ENCODE measurements at regions not wholly inside any gene's neighbourhood (a gene's known extent, or its start where the extent isn't known, plus 50 kb on each side); places are given as distances from the start of the nearest gene placed in this dataset.
"Not testable (repeated sequence)": the region's sequence is repeated elsewhere in the genome, so short reads cannot be mapped to it uniquely, and the experiment has no call there.

DNA sequence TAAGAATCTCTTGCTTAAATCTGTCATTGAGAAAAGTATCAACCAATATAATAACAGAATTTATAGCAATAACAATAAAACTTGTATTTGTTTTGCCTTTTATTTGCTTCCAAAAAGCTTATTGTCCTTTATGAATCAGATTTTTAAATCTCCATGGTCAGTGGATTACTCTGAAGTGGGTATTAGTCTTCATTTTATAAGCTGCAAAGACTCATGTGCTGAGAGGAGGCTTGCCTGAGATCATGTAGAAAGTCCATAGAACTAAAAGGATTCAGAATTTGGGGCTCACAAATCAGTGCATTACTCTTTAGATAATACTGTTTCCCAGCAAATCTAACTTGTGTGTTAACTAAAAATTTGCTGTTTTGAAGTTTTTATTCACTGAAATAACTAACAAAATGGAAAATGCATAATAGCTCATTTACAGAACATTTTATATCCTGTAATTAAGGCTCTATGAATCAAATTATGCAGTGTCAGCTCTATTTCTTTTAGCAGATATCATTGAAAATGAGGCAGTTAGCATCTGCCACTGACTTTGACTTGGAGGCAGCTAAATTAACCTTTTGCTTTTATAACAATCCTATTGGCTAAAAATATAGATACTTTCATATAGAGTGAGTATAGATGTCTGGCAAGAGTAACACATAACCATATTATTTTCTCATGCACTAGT, 781.1 kb upstream of the CITED2 start:
- H3K4me1 Mint-ChIP-seq: no peaks in the 10 kb centered on the region
- no peaks in the 10 kb centered on the region for H3K36me3 Mint-ChIP-seq
- CTCF ChIA-PET: no interaction called here

DNA sequence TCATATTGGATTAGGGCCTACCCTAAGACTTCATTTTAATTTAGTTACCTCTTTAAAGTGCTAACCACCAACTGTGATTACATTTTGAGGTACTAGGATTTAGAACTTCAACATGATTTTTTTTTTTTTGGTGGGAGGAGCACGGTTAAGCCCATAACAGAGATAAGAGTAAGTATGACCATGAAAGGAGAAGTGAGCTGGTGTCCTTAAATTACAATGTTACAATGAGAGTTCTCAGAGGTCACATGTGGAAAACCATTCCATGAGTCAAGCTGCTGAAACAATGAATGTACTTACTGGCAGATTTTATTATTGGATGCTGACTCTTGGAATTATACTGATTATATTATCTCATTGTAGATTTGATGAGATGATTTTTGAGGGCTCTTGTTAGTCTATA, 779.3 kb upstream of the CITED2 start:
- Mint-ChIP-seq H3K36me3 (no peaks in the 10 kb centered on the region), H3K9me3 (no peaks in the 10 kb centered on the region), H3K27ac (no peak overlapping the region), H3K4me1 (no peaks in the 10 kb centered on the region), H3K4me3 (no peak overlapping the region), H3K27me3 (peaks cover 0 to 2% of the 10 kb centered on the region in 2 donors)
- Histone ChIP-seq H3K4me1 (ENCODE audit: control insufficient read depth in 1 of 2, extremely low read depth in 1 of 2, insufficient read depth in 2 of 2, low read length in 2 of 2) (no peaks in the 10 kb centered on the region), H3K27me3 (replicated peaks in 1 of 2; ENCODE audit: control insufficient read depth in 2 of 2, extremely low read depth in 1 of 2, insufficient read depth in 2 of 2, low read length in 1 of 2) (no peaks in the 10 kb centered on the region), H3K9me3 (no peaks in the 10 kb centered on the region), H3K4me3 (ENCODE audit: control insufficient read depth in 1 of 2, extremely low read depth in 1 of 2, low read length in 1 of 2) (no peak overlapping the region), H3K36me3 (ENCODE audit: control insufficient read depth in 2 of 2, extremely low read depth in 1 of 2, insufficient read depth in 1 of 2, low read length in 1 of 2) (no peaks in the 10 kb centered on the region), H3K27ac (ENCODE audit: low read length) (no peak overlapping the region)
- no peak for DNase-seq
- POLR2A ChIA-PET: no interaction called here
- no peak for ATAC-seq (replicated peaks in 1 of 4)
- CTCF ChIA-PET: no interaction called here
- whole genome bisulfite sequencing (ENCODE audit: insufficient coverage): 100% methylated on average over 1 of the region's 1 CpG

More for the DNA sequence above, 781.1 kb upstream of the CITED2 start:
- H3K27me3 ChIP-seq (replicated peaks in 1 of 2; ENCODE audit: control insufficient read depth in 2 of 2, extremely low read depth in 1 of 2, insufficient read depth in 2 of 2, low read length in 1 of 2): no peaks in the 10 kb centered on the region
- no peak overlapping the region for H3K27ac ChIP-seq (ENCODE audit: low read length)
- POLR2A ChIA-PET: no interaction called here
- no peaks in the 10 kb centered on the region for H3K36me3 ChIP-seq (ENCODE audit: control insufficient read depth in 2 of 2, extremely low read depth in 1 of 2, insufficient read depth in 1 of 2, low read length in 1 of 2)
- Mint-ChIP-seq H3K4me3 (no peak overlapping the region), H3K27me3 (peaks cover 2 to 3% of the 10 kb centered on the region in 2 donors), H3K27ac (no peak overlapping the region), H3K9me3 (no peaks in the 10 kb centered on the region)
- H3K9me3 ChIP-seq: no peaks in the 10 kb centered on the region
- H3K4me1 ChIP-seq (ENCODE audit: control insufficient read depth in 1 of 2, extremely low read depth in 1 of 2, insufficient read depth in 2 of 2, low read length in 2 of 2): no peaks in the 10 kb centered on the region
- ATAC-seq (replicated peaks in 1 of 4) (no peak), DNase-seq (no peak)
- no peak overlapping the region for H3K4me3 ChIP-seq (ENCODE audit: control insufficient read depth in 1 of 2, extremely low read depth in 1 of 2, low read length in 1 of 2)

DNA sequence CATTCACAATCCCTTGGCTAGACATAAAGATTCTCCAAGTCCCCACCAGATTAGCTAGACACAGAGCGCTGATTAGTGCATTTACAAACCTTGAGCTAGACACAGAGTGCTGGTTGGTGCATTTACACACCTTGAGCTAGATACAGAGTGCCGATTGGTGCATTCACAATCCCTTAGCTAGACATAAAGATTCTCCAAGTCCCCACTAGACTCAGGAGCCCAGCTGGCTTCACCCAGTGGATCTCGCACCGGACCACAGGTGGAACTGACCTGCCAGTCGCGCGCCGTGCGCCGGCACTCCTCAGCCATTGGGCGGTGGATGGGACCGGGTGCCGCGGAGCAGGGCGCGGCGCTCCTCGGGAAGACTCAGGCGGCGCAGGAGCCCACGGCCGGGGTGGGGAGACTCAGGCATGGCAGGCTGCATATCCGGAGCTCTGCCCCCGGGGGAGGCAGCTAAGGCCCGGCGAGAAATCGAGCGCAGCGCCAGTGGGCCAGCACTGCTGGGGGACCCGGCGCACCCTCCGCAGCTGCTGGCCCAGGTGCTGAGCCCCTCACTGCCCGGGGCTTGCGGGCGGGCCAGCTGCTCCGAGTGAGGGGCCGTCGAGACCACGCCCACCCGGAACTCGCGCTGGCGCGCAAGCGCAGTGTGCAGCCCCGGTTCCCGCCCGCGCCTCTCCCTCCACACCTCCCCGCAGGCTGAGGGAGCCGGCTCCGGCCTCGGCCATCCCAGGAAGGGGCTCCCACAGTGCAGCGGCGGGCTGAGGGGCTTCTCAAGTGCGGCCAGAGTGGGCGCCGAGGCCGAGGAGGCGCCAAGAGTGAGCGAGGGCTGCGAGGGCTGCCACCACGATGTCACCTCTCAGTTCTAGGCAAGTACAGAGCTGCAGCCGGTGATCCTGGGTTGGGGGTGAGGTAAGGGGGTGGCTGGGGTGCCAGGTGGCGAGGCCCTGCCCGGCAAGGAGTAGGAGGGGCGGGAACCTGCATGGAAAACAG, 773.7 kb upstream of the CITED2 start:
- H3K27me3 Mint-ChIP-seq; POLR2A ChIA-PET; H3K27ac ChIP-seq (ENCODE audit: low read length); H3K27me3 ChIP-seq (replicated peaks in 1 of 2; ENCODE audit: control insufficient read depth in 2 of 2, extremely low read depth in 1 of 2, insufficient read depth in 2 of 2, low read length in 1 of 2); CTCF ChIA-PET; ATAC-seq (replicated peaks in 1 of 4); H3K36me3 Mint-ChIP-seq; H3K4me1 Mint-ChIP-seq; H3K4me3 Mint-ChIP-seq; H3K36me3 ChIP-seq (ENCODE audit: control insufficient read depth in 2 of 2, extremely low read depth in 1 of 2, insufficient read depth in 1 of 2, low read length in 1 of 2); H3K4me1 ChIP-seq (ENCODE audit: control insufficient read depth in 1 of 2, extremely low read depth in 1 of 2, insufficient read depth in 2 of 2, low read length in 2 of 2); H3K9me3 ChIP-seq; H3K9me3 Mint-ChIP-seq; H3K27ac Mint-ChIP-seq; H3K4me3 ChIP-seq (ENCODE audit: control insufficient read depth in 1 of 2, extremely low read depth in 1 of 2, low read length in 1 of 2): not testable (repeated sequence)
- peak in 1 of 35 experiments; percentile 20 for DNase-seq
- WGBS (ENCODE audit: insufficient coverage): 95% methylated on average over 47 of the region's 67 CpGs

DNA sequence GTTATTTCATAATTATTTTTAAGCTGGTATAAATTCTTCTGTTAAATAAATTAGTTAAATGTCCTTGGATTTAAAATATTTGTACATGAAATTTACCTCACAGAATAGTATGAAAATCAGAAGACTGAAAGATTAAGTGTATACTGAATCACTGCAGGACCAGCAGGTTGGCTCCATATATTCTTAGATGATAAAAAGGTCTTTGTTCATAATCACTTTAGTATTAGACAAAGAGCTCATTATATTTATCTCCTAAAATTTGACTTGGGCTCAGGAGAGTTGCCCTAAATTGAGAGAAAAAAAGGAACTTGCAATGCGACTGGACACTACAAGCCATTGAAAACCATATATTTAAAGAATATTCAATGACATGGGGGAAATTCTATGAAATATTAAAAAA, 766.4 kb upstream of the CITED2 start:
- Mint-ChIP-seq H3K27me3 (peaks cover 2 to 6% of the 10 kb centered on the region in 2 donors), H3K36me3 (no peaks in the 10 kb centered on the region), H3K9me3 (no peaks in the 10 kb centered on the region), H3K4me3 (no peak overlapping the region), H3K27ac (no peak overlapping the region), H3K4me1 (no peaks in the 10 kb centered on the region)
- Histone ChIP-seq H3K4me3 (ENCODE audit: control insufficient read depth in 1 of 2, extremely low read depth in 1 of 2, low read length in 1 of 2) (no peak overlapping the region), H3K4me1 (ENCODE audit: control insufficient read depth in 1 of 2, extremely low read depth in 1 of 2, insufficient read depth in 2 of 2, low read length in 2 of 2) (no peaks in the 10 kb centered on the region), H3K36me3 (ENCODE audit: control insufficient read depth in 2 of 2, extremely low read depth in 1 of 2, insufficient read depth in 1 of 2, low read length in 1 of 2) (no peaks in the 10 kb centered on the region), H3K9me3 (no peaks in the 10 kb centered on the region), H3K27me3 (replicated peaks in 1 of 2; ENCODE audit: control insufficient read depth in 2 of 2, extremely low read depth in 1 of 2, insufficient read depth in 2 of 2, low read length in 1 of 2) (no peaks in the 10 kb centered on the region), H3K27ac (ENCODE audit: low read length) (no peak overlapping the region)
- no peak for ATAC-seq (replicated peaks in 1 of 4)
- ChIA-PET POLR2A (interaction anchor here in 1 of 2 donors (0.6 kb wide), 1 partner anchor 615 kb away, joined by 4 read pairs; no protein-coding TSS in a partner anchor), CTCF (no interaction called here)
- DNase-seq: no peak
- no CpG with 5 or more reads among the region's 1 CpG for WGBS (ENCODE audit: insufficient coverage)

DNA sequence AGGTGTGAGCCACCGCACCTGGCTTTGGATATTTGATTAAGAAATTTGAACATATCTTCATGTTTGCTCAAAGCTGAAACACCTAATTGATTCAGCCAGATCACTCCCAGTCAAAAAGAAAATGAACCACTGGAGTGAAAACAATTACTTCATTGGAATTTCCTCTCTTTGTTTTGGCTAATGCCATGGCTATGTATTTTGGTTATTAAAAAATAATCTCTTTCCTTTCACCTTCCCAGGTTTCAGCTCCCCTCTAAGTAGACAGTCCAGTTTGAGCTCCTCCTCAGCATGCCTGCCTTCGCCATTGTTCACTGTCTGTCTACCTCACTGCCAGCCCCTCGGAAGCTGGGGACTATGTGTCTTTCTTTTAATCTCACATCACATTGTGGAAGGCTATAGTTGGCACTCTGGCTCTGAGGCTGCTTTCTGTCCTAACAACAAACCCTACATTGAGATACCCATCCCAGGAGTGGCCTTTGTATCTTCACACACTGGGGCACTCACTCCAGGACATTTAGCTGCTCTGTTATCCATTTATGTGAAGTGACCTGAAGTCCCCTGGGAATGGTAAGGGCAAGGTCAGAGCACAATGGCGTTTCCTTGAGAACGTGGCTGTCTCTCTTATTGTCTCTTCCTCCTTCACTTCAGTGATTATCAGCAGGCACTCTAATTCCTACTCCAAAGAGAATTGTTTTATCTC, 764.0 kb upstream of the CITED2 start:
- peaks cover 0 to 7% (median 3%) of the 10 kb centered on the region in 3 donors for H3K9me3 Mint-ChIP-seq
- no peaks in the 10 kb centered on the region for H3K36me3 Mint-ChIP-seq
- Histone ChIP-seq H3K27me3 (replicated peaks in 1 of 2; ENCODE audit: control insufficient read depth in 2 of 2, extremely low read depth in 1 of 2, insufficient read depth in 2 of 2, low read length in 1 of 2) (no peaks in the 10 kb centered on the region), H3K27ac (ENCODE audit: low read length) (no peak overlapping the region), H3K36me3 (ENCODE audit: control insufficient read depth in 2 of 2, extremely low read depth in 1 of 2, insufficient read depth in 1 of 2, low read length in 1 of 2) (no peaks in the 10 kb centered on the region), H3K4me1 (ENCODE audit: control insufficient read depth in 1 of 2, extremely low read depth in 1 of 2, insufficient read depth in 2 of 2, low read length in 2 of 2) (no peaks in the 10 kb centered on the region), H3K9me3 (no peaks in the 10 kb centered on the region), H3K4me3 (ENCODE audit: control insufficient read depth in 1 of 2, extremely low read depth in 1 of 2, low read length in 1 of 2) (no peak overlapping the region)
- DNase-seq: no peak
- ATAC-seq (replicated peaks in 1 of 4): no peak
- ChIA-PET CTCF (no interaction called here), POLR2A (no interaction called here)
- no peak overlapping the region for H3K4me3 Mint-ChIP-seq
- no peak overlapping the region for H3K27ac Mint-ChIP-seq
- H3K27me3 Mint-ChIP-seq: peaks cover 0 to 3% of the 10 kb centered on the region in 2 donors
- 90% methylated on average over 2 of the region's 5 CpGs for WGBS (ENCODE audit: insufficient coverage)
- no peaks in the 10 kb centered on the region for H3K4me1 Mint-ChIP-seq

DNA sequence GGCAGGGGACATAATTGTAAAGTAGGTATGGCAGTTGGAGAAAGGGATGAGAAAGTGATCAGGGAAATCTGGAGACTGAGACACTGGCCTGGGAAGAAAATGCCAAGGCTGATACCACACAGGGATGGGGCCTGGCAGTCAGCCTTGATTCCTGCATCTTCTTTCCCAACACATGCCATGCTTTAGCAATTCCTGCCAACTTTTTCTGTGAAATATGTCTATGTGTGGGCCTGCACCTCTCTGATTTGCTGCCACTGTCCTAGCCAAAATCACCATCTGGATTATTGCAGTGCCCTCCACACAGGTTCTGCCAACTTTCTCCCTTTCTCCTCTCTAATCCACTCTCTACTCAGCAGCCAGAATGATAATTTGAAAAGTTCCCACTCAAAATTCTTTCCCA, 759.8 kb upstream of the CITED2 start:
- Mint-ChIP-seq H3K27ac (no peak overlapping the region), H3K27me3 (peaks cover under 1 to 1% of the 10 kb centered on the region in 2 donors), H3K4me1 (no peaks in the 10 kb centered on the region), H3K9me3 (peaks cover 8 to 17% (median 14%) of the 10 kb centered on the region in 3 donors), H3K4me3 (no peak overlapping the region), H3K36me3 (no peaks in the 10 kb centered on the region)
- ChIA-PET POLR2A (no interaction called here), CTCF (no interaction called here)
- no peaks in the 10 kb centered on the region for H3K27me3 ChIP-seq (replicated peaks in 1 of 2; ENCODE audit: control insufficient read depth in 2 of 2, extremely low read depth in 1 of 2, insufficient read depth in 2 of 2, low read length in 1 of 2)
- H3K4me1 ChIP-seq (ENCODE audit: control insufficient read depth in 1 of 2, extremely low read depth in 1 of 2, insufficient read depth in 2 of 2, low read length in 2 of 2): no peaks in the 10 kb centered on the region
- DNase-seq (no peak), ATAC-seq (replicated peaks in 1 of 4) (no peak)
- no peak overlapping the region for H3K27ac ChIP-seq (ENCODE audit: low read length)
- no peak overlapping the region for H3K4me3 ChIP-seq (ENCODE audit: control insufficient read depth in 1 of 2, extremely low read depth in 1 of 2, low read length in 1 of 2)
- H3K36me3 ChIP-seq (ENCODE audit: control insufficient read depth in 2 of 2, extremely low read depth in 1 of 2, insufficient read depth in 1 of 2, low read length in 1 of 2): no peaks in the 10 kb centered on the region
- no peaks in the 10 kb centered on the region for H3K9me3 ChIP-seq

All from T-cell (primary cell).